ENCODE measurements at regions not wholly inside any gene's neighbourhood (a gene's known extent, or its start where the extent isn't known, plus 50 kb on each side); places are given as distances from the start of the nearest gene placed in this dataset.

GRCh38 chr16:60645541-60645940 is 1390.7 kb downstream of the CDH8 start:
- TF ChIP-seq, protein P1, sequence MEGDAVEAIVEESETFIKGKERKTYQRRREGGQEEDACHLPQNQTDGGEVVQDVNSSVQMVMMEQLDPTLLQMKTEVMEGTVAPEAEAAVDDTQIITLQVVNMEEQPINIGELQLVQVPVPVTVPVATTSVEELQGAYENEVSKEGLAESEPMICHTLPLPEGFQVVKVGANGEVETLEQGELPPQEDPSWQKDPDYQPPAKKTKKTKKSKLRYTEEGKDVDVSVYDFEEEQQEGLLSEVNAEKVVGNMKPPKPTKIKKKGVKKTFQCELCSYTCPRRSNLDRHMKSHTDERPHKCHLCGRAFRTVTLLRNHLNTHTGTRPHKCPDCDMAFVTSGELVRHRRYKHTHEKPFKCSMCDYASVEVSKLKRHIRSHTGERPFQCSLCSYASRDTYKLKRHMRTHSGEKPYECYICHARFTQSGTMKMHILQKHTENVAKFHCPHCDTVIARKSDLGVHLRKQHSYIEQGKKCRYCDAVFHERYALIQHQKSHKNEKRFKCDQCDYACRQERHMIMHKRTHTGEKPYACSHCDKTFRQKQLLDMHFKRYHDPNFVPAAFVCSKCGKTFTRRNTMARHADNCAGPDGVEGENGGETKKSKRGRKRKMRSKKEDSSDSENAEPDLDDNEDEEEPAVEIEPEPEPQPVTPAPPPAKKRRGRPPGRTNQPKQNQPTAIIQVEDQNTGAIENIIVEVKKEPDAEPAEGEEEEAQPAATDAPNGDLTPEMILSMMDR (IDR thresholded peaks at IDR 0.05), result no peak
- no peak for TF ChIP-seq POLR2A (IDR thresholded peaks at IDR 0.05)

Measured in uterus (tissue), 2 donors.